H9 (cell line): ENCODE measurements at regions not wholly inside any gene's neighbourhood (a gene's known extent, or its start where the extent isn't known, plus 50 kb on each side); places are given as distances from the start of the nearest gene placed in this dataset.

Experiments used
- DNase-seq: peaks from one replicate; pipeline ENCODE4 v3.0.0-alpha.2; 2017
- H2AFZ ChIP-seq: one replicate; pipeline ENCODE4 v1.6.1; 2013; ENCODE audit warnings: mild to moderate bottlenecking, low read length, control low read depth, moderate library complexity
- H2AK5ac ChIP-seq: 2 replicates; pipeline ENCODE4 v1.6.1; 2013; ENCODE audit warnings: low read length, control low read depth, mixed read lengths; ENCODE audit not compliant: insufficient read length
- H2BK120ac ChIP-seq: one replicate; pipeline ENCODE4 v1.6.1; 2013; ENCODE audit warnings: low read depth, mild to moderate bottlenecking, low read length, control low read depth, inconsistent platforms; ENCODE audit not compliant: poor library complexity, severe bottlenecking
- H2BK12ac ChIP-seq: 2 replicates; pipeline ENCODE4 v1.6.1; 2013; ENCODE audit warnings: low read length, control low read depth, mixed read lengths, low read depth; ENCODE audit not compliant: insufficient read length
- H2BK15ac ChIP-seq: 2 replicates; pipeline ENCODE4 v1.6.1; 2013; ENCODE audit warnings: low read depth, low read length, control low read depth
- H2BK20ac ChIP-seq: one replicate; pipeline ENCODE4 v1.6.1; 2013; ENCODE audit warnings: low read depth, mild to moderate bottlenecking, low read length, control low read depth, inconsistent platforms; ENCODE audit not compliant: poor library complexity, severe bottlenecking
- H2BK5ac ChIP-seq: 2 replicates; pipeline ENCODE4 v1.6.1; 2013; ENCODE audit warnings: low read length, control low read depth, mixed read lengths; ENCODE audit not compliant: insufficient read length
- H3K14ac ChIP-seq: 2 replicates; pipeline ENCODE4 v1.6.1; 2013; ENCODE audit warnings: low read length, control low read depth; ENCODE audit not compliant: insufficient read depth
- H3K18ac ChIP-seq: 2 replicates; pipeline ENCODE4 v1.6.1; 2013; ENCODE audit warnings: low read depth, mild to moderate bottlenecking, mixed read lengths, low read length, control low read depth; ENCODE audit not compliant: insufficient read length
- H3K23ac ChIP-seq: 2 replicates; pipeline ENCODE4 v1.6.1; 2013; ENCODE audit warnings: low read length, control low read depth, mixed read lengths, low read depth; ENCODE audit not compliant: insufficient read length
- H3K23me2 ChIP-seq: 2 replicates; pipeline ENCODE4 v1.6.1; 2013; ENCODE audit warnings: low read depth, mild to moderate bottlenecking, mixed read lengths, low read length, control low read depth; ENCODE audit not compliant: insufficient read length, poor library complexity, severe bottlenecking
- H3K27ac ChIP-seq: 2 replicates; pipeline ENCODE4 v1.5.1; 2013; ENCODE audit warnings: low read length, control low read depth, mixed read lengths, low read depth; ENCODE audit not compliant: insufficient read length
- H3K27me3 ChIP-seq: 2 replicates; pipeline ENCODE4 v1.6.1; 2013; ENCODE audit warnings: low read length, control low read depth, inconsistent platforms; ENCODE audit not compliant: insufficient read depth
- H3K4ac ChIP-seq: 2 replicates; pipeline ENCODE4 v1.6.1; 2013; ENCODE audit warnings: low read depth, mild to moderate bottlenecking, control low read depth, inconsistent platforms, low read length, moderate library complexity
- H3K4me1 ChIP-seq: 2 replicates; pipeline ENCODE4 v1.6.1; 2013; ENCODE audit warnings: low read length, control low read depth, inconsistent platforms; ENCODE audit not compliant: insufficient read depth
- H3K4me2 ChIP-seq: 2 replicates; pipeline ENCODE4 v1.6.1; 2013; ENCODE audit warnings: low read length, control low read depth, mixed read lengths; ENCODE audit not compliant: insufficient read length, insufficient read depth
- H3K56ac ChIP-seq: 2 replicates; pipeline ENCODE4 v1.6.1; 2013; ENCODE audit warnings: low read depth, mild to moderate bottlenecking, mixed read lengths, low read length, control low read depth; ENCODE audit not compliant: insufficient read length
- H3K79me1 ChIP-seq: 2 replicates; pipeline ENCODE4 v1.6.1; 2013; ENCODE audit warnings: low read depth, mild to moderate bottlenecking, moderate library complexity, low read length, control low read depth, inconsistent platforms; ENCODE audit not compliant: insufficient read depth, poor library complexity, severe bottlenecking
- H3K79me2 ChIP-seq: 2 replicates; pipeline ENCODE4 v1.6.1; 2013; ENCODE audit warnings: low read length, control low read depth, inconsistent platforms; ENCODE audit not compliant: insufficient read depth
- H3K9ac ChIP-seq: 2 replicates; pipeline ENCODE4 v1.6.1; 2013; ENCODE audit warnings: low read length, control low read depth, mixed read lengths; ENCODE audit not compliant: insufficient read length; ENCODE audit errors: extremely low read depth
- H3K9me3 ChIP-seq: one replicate; pipeline ENCODE4 v1.6.1; 2013; ENCODE audit warnings: low read depth, low read length, inconsistent platforms; ENCODE audit not compliant: control insufficient read depth
- H3T11ph ChIP-seq: one replicate; pipeline ENCODE4 v1.6.1; 2013; ENCODE audit warnings: mild to moderate bottlenecking, low read length, control low read depth, inconsistent platforms
- H4K20me1 ChIP-seq: one replicate; pipeline ENCODE4 v1.6.1; 2013; ENCODE audit not compliant: control insufficient read depth, insufficient read length, insufficient read depth
- H4K5ac ChIP-seq: 2 replicates; pipeline ENCODE4 v1.6.1; 2013; ENCODE audit warnings: low read depth, mild to moderate bottlenecking, mixed read lengths, low read length, control low read depth; ENCODE audit not compliant: insufficient read length
- H4K8ac ChIP-seq: replicated peaks from 2 replicates; pipeline ENCODE4 v1.6.1; 2013; ENCODE audit warnings: low read length, control low read depth, mixed read lengths, low read depth; ENCODE audit not compliant: insufficient read length
- H4K91ac ChIP-seq: 2 replicates; pipeline ENCODE4 v1.6.1; 2013; ENCODE audit warnings: low read depth, mild to moderate bottlenecking, moderate library complexity, mixed read lengths, low read length, control low read depth; ENCODE audit not compliant: insufficient read length
- H3K27ac Mint-ChIP-seq, 3 experiments: 2 replicates in 2 of 3; 3 replicates in 1 of 3; pipeline ENCODE4 v1.8.0; 2020 to 2021; ENCODE audit warnings: mixed read lengths in 3 of 3, mild to moderate bottlenecking in 1 of 3, moderate library complexity in 1 of 3
- H3K27me3 Mint-ChIP-seq: 2 replicates; pipeline ENCODE4 v1.8.0; 2021; ENCODE audit warnings: low read depth, mild to moderate bottlenecking, moderate library complexity, mixed read lengths
- H3K36me3 Mint-ChIP-seq, 3 experiments: 2 replicates in 2 of 3; 3 replicates in 1 of 3; pipeline ENCODE4 v1.8.0; 2020 to 2021; ENCODE audit warnings: low read depth in 3 of 3, mixed read lengths in 3 of 3; ENCODE audit not compliant: insufficient read depth in 1 of 3
- H3K4me1 Mint-ChIP-seq, 2 experiments: 2 replicates each; pipeline ENCODE4 v1.8.0; 2020; ENCODE audit warnings: mixed read lengths in 2 of 2
- H3K4me3 Mint-ChIP-seq, 2 experiments: 2 replicates in 1 of 2; 3 replicates in 1 of 2; pipeline ENCODE4 v1.8.0; 2020 to 2021; ENCODE audit warnings: mild to moderate bottlenecking in 2 of 2, mixed read lengths in 2 of 2, moderate library complexity in 1 of 2
- H3K9me3 Mint-ChIP-seq, 2 experiments: 2 replicates in 1 of 2; 3 replicates in 1 of 2; pipeline ENCODE4 v1.8.0; 2020; ENCODE audit warnings: mild to moderate bottlenecking in 2 of 2, mixed read lengths in 2 of 2, moderate library complexity in 1 of 2
- WGBS: extraction: QIAGEN DNeasy Blood & Tissue Kit; methylation state at CpG from one replicate; pipeline ENCODE4 v1.1.7; 2013; ENCODE audit warnings: missing lambda C conversion rate, low lambda C conversion rate, mixed read lengths; ENCODE audit not compliant: insufficient read length; ENCODE audit errors: extremely low coverage; 5-methylcytosine and 5-hydroxymethylcytosine counted together
- TF ChIP-seq, protein P1 (sequence below): fragments of 200-600 bp; sonication (generic); conservative IDR thresholded peaks from 3 replicates; pipeline ENCODE4 v1.8.0; 2021; ENCODE audit warnings: antibody characterized with exemption, mild to moderate bottlenecking

- Histone ChIP-seq H4K91ac (no peak overlapping the region), H3K14ac (no peak overlapping the region), H2AK5ac (no peak overlapping the region), H3K23ac (no peak overlapping the region), H3K9me3 (no peaks in the 10 kb centered on the region), H3K56ac (no peak overlapping the region), H2BK12ac (no peak overlapping the region), H3T11ph (no peak overlapping the region), H4K5ac (no peak overlapping the region), H3K27me3 (no peaks in the 10 kb centered on the region), H4K8ac (no peak overlapping the region), H3K18ac (no peak overlapping the region), H2BK20ac (no peak overlapping the region), H2AFZ (no peak overlapping the region), H3K9ac (no peak overlapping the region), H2BK15ac (no peak overlapping the region), H3K27ac (no peak overlapping the region), H2BK120ac (no peak overlapping the region), H3K23me2 (no peaks in the 10 kb centered on the region), H2BK5ac (no peak overlapping the region), H4K20me1 (no peaks in the 10 kb centered on the region), H3K4ac (no peak overlapping the region), H3K79me1 (no peaks in the 10 kb centered on the region), H3K4me1 (no peaks in the 10 kb centered on the region), H3K4me2 (no peak overlapping the region), H3K79me2 (no peaks in the 10 kb centered on the region)
- Mint-ChIP-seq H3K4me3 (no peak overlapping the region), H3K4me1 (no peaks in the 10 kb centered on the region), H3K27ac (no peak overlapping the region), H3K36me3 (peaks cover 3 to 6% (median 6%) of the 10 kb centered on the region in 3 experiments; a peak in 6 of 7 replicates), H3K9me3 (peaks cover 5 to 7% of the 10 kb centered on the region in 2 experiments), H3K27me3 (no peaks in the 10 kb centered on the region)
- WGBS: no CpG with 5 or more reads among the region's 2 CpGs
- TF ChIP-seq, protein P1, sequence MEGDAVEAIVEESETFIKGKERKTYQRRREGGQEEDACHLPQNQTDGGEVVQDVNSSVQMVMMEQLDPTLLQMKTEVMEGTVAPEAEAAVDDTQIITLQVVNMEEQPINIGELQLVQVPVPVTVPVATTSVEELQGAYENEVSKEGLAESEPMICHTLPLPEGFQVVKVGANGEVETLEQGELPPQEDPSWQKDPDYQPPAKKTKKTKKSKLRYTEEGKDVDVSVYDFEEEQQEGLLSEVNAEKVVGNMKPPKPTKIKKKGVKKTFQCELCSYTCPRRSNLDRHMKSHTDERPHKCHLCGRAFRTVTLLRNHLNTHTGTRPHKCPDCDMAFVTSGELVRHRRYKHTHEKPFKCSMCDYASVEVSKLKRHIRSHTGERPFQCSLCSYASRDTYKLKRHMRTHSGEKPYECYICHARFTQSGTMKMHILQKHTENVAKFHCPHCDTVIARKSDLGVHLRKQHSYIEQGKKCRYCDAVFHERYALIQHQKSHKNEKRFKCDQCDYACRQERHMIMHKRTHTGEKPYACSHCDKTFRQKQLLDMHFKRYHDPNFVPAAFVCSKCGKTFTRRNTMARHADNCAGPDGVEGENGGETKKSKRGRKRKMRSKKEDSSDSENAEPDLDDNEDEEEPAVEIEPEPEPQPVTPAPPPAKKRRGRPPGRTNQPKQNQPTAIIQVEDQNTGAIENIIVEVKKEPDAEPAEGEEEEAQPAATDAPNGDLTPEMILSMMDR: no peak
- DNase-seq: no peak
Observed at GRCh38 chr7:84412161-84412969, 217.8 kb upstream of the SEMA3A start.
